ENCODE measurements at regions not wholly inside any gene's neighbourhood (a gene's known extent, or its start where the extent isn't known, plus 50 kb on each side); places are given as distances from the start of the nearest gene placed in this dataset.

GRCh38 chr5:87770016-87770570 is 357.4 kb upstream of the CCNH start:
- POLR2A ChIA-PET = no interaction called here
- ATAC-seq (replicated peaks in 1 of 4) (no peak), DNase-seq (no peak)
- no peak overlapping the region for H3K27ac Mint-ChIP-seq
- Histone ChIP-seq H3K36me3 (ENCODE audit: control insufficient read depth in 2 of 2, extremely low read depth in 1 of 2, insufficient read depth in 1 of 2, low read length in 1 of 2) (no peaks in the 10 kb centered on the region), H3K27me3 (replicated peaks in 1 of 2; ENCODE audit: control insufficient read depth in 2 of 2, extremely low read depth in 1 of 2, insufficient read depth in 2 of 2, low read length in 1 of 2) (peaks cover 0 to 6% of the 10 kb centered on the region in 2 experiments), H3K27ac (ENCODE audit: low read length) (no peak overlapping the region), H3K4me3 (ENCODE audit: control insufficient read depth in 1 of 2, extremely low read depth in 1 of 2, low read length in 1 of 2) (no peak overlapping the region), H3K9me3 (no peaks in the 10 kb centered on the region), H3K4me1 (ENCODE audit: control insufficient read depth in 1 of 2, extremely low read depth in 1 of 2, insufficient read depth in 2 of 2, low read length in 2 of 2) (no peaks in the 10 kb centered on the region)
- CTCF ChIA-PET = interaction anchor here (0.6 to 1.3 kb wide), 7 partner anchors 11 to 923 kb away, joined by 3 to 4 read pairs (median 4); no protein-coding TSS in a partner anchor
- H3K36me3 Mint-ChIP-seq = no peaks in the 10 kb centered on the region
- 60% methylated on average over 1 of the region's 8 CpGs for WGBS (ENCODE audit: insufficient coverage)
- H3K9me3 Mint-ChIP-seq = no peaks in the 10 kb centered on the region
- H3K4me3 Mint-ChIP-seq = no peak overlapping the region
- peaks cover 21 to 36% of the 10 kb centered on the region in 2 donors for H3K27me3 Mint-ChIP-seq
- H3K4me1 Mint-ChIP-seq = no peaks in the 10 kb centered on the region

- H3K4me1 Mint-ChIP-seq = no peaks in the 10 kb centered on the region
- H3K27ac ChIP-seq (ENCODE audit: low read length) = no peak overlapping the region
- H3K36me3 ChIP-seq (ENCODE audit: control insufficient read depth in 2 of 2, extremely low read depth in 1 of 2, insufficient read depth in 1 of 2, low read length in 1 of 2) = no peaks in the 10 kb centered on the region
- no peaks in the 10 kb centered on the region for H3K9me3 Mint-ChIP-seq
- ChIA-PET CTCF (interaction anchor here (0.6 to 1.3 kb wide), 5 partner anchors 10 to 924 kb away, joined by 3 to 4 read pairs (median 4); no protein-coding TSS in a partner anchor), POLR2A (no interaction called here)
- no peak overlapping the region for H3K27ac Mint-ChIP-seq
- H3K27me3 Mint-ChIP-seq = peaks cover 19 to 31% of the 10 kb centered on the region in 2 donors
- H3K4me1 ChIP-seq (ENCODE audit: control insufficient read depth in 1 of 2, extremely low read depth in 1 of 2, insufficient read depth in 2 of 2, low read length in 2 of 2) = no peaks in the 10 kb centered on the region
- H3K4me3 Mint-ChIP-seq = no peak overlapping the region
- H3K27me3 ChIP-seq (replicated peaks in 1 of 2; ENCODE audit: control insufficient read depth in 2 of 2, extremely low read depth in 1 of 2, insufficient read depth in 2 of 2, low read length in 1 of 2) = peaks cover 0 to 6% of the 10 kb centered on the region in 2 experiments
- H3K9me3 ChIP-seq = no peaks in the 10 kb centered on the region
- no peak for DNase-seq
- WGBS (ENCODE audit: insufficient coverage) = no CpG with 5 or more reads among the region's 2 CpGs
- H3K4me3 ChIP-seq (ENCODE audit: control insufficient read depth in 1 of 2, extremely low read depth in 1 of 2, low read length in 1 of 2) = no peak overlapping the region
- H3K36me3 Mint-ChIP-seq = no peaks in the 10 kb centered on the region
- no peak for ATAC-seq (replicated peaks in 1 of 4)
Observed at GRCh38 chr5:87769157-87769556, 356.4 kb upstream of the CCNH start.

- CTCF ChIA-PET = interaction anchor here in 1 of 2 donors (0.6 to 0.7 kb wide), 2 partner anchors 1730 to 1800 kb away, joined by 4 to 8 read pairs; no protein-coding TSS in a partner anchor
- ATAC-seq (replicated peaks in 1 of 4) (no peak), DNase-seq (no peak)
- no peak overlapping the region for H3K4me3 Mint-ChIP-seq
- peaks cover 0 to 6% of the 10 kb centered on the region in 2 experiments for H3K27me3 ChIP-seq (replicated peaks in 1 of 2; ENCODE audit: control insufficient read depth in 2 of 2, extremely low read depth in 1 of 2, insufficient read depth in 2 of 2, low read length in 1 of 2)
- no peaks in the 10 kb centered on the region for H3K9me3 ChIP-seq
- H3K4me1 ChIP-seq (ENCODE audit: control insufficient read depth in 1 of 2, extremely low read depth in 1 of 2, insufficient read depth in 2 of 2, low read length in 2 of 2) = no peaks in the 10 kb centered on the region
- WGBS (ENCODE audit: insufficient coverage) = no CpG with 5 or more reads among the region's 2 CpGs
- H3K36me3 Mint-ChIP-seq = no peaks in the 10 kb centered on the region
- H3K27ac Mint-ChIP-seq = no peak overlapping the region
- H3K4me1 Mint-ChIP-seq = no peaks in the 10 kb centered on the region
- peaks cover 16 to 23% of the 10 kb centered on the region in 2 donors for H3K27me3 Mint-ChIP-seq
- POLR2A ChIA-PET = interaction anchor here in 1 of 2 donors (0.6 kb wide), 1 partner anchor 155 kb away, joined by 3 read pairs; no protein-coding TSS in a partner anchor
- H3K27ac ChIP-seq (ENCODE audit: low read length) = no peak overlapping the region
- H3K4me3 ChIP-seq (ENCODE audit: control insufficient read depth in 1 of 2, extremely low read depth in 1 of 2, low read length in 1 of 2) = no peak overlapping the region
- no peaks in the 10 kb centered on the region for H3K36me3 ChIP-seq (ENCODE audit: control insufficient read depth in 2 of 2, extremely low read depth in 1 of 2, insufficient read depth in 1 of 2, low read length in 1 of 2)
- no peaks in the 10 kb centered on the region for H3K9me3 Mint-ChIP-seq
Observed at GRCh38 chr5:87768190-87768589, 355.5 kb upstream of the CCNH start.

GRCh38 chr5:87765009-87765408 is 352.3 kb upstream of the CCNH start:
- H3K27me3 ChIP-seq (replicated peaks in 1 of 2; ENCODE audit: control insufficient read depth in 2 of 2, extremely low read depth in 1 of 2, insufficient read depth in 2 of 2, low read length in 1 of 2) = peaks cover 0 to under 1% of the 10 kb centered on the region in 2 experiments
- peaks cover 12 to 18% of the 10 kb centered on the region in 2 donors for H3K27me3 Mint-ChIP-seq
- no peaks in the 10 kb centered on the region for H3K9me3 ChIP-seq
- no peak overlapping the region for H3K27ac Mint-ChIP-seq
- WGBS (ENCODE audit: insufficient coverage) = 83% methylated on average over 1 of the region's 5 CpGs
- CTCF ChIA-PET = interaction anchor here in 1 of 2 donors (1.6 kb wide), 1 partner anchor 16 kb away, joined by 6 read pairs; no protein-coding TSS in a partner anchor
- no peak for ATAC-seq (replicated peaks in 1 of 4)
- no peaks in the 10 kb centered on the region for H3K9me3 Mint-ChIP-seq
- H3K4me3 Mint-ChIP-seq = no peak overlapping the region
- H3K36me3 ChIP-seq (ENCODE audit: control insufficient read depth in 2 of 2, extremely low read depth in 1 of 2, insufficient read depth in 1 of 2, low read length in 1 of 2) = no peaks in the 10 kb centered on the region
- POLR2A ChIA-PET = interaction anchor here in 1 of 2 donors (0.5 kb wide), 1 partner anchor 23 kb away, joined by 4 read pairs; no protein-coding TSS in a partner anchor
- H3K4me3 ChIP-seq (ENCODE audit: control insufficient read depth in 1 of 2, extremely low read depth in 1 of 2, low read length in 1 of 2) = no peak overlapping the region
- no peaks in the 10 kb centered on the region for H3K4me1 Mint-ChIP-seq
- no peaks in the 10 kb centered on the region for H3K4me1 ChIP-seq (ENCODE audit: control insufficient read depth in 1 of 2, extremely low read depth in 1 of 2, insufficient read depth in 2 of 2, low read length in 2 of 2)
- no peak for DNase-seq
- no peaks in the 10 kb centered on the region for H3K36me3 Mint-ChIP-seq
- no peak overlapping the region for H3K27ac ChIP-seq (ENCODE audit: low read length)

- Histone ChIP-seq H3K4me1 (ENCODE audit: control insufficient read depth in 1 of 2, extremely low read depth in 1 of 2, insufficient read depth in 2 of 2, low read length in 2 of 2) (no peaks in the 10 kb centered on the region), H3K27ac (ENCODE audit: low read length) (no peak overlapping the region), H3K27me3 (replicated peaks in 1 of 2; ENCODE audit: control insufficient read depth in 2 of 2, extremely low read depth in 1 of 2, insufficient read depth in 2 of 2, low read length in 1 of 2) (no peaks in the 10 kb centered on the region), H3K36me3 (ENCODE audit: control insufficient read depth in 2 of 2, extremely low read depth in 1 of 2, insufficient read depth in 1 of 2, low read length in 1 of 2) (no peaks in the 10 kb centered on the region), H3K4me3 (ENCODE audit: control insufficient read depth in 1 of 2, extremely low read depth in 1 of 2, low read length in 1 of 2) (no peak overlapping the region), H3K9me3 (no peaks in the 10 kb centered on the region)
- ChIA-PET POLR2A (no interaction called here), CTCF (no interaction called here)
- Mint-ChIP-seq H3K4me1 (no peaks in the 10 kb centered on the region), H3K27ac (no peak overlapping the region), H3K36me3 (no peaks in the 10 kb centered on the region), H3K9me3 (no peaks in the 10 kb centered on the region), H3K4me3 (no peak overlapping the region), H3K27me3 (peaks cover 5 to 14% of the 10 kb centered on the region in 2 donors)
- ATAC-seq (replicated peaks in 1 of 4) (no peak), DNase-seq (no peak)
- 45% methylated on average over 1 of the region's 1 CpG for WGBS (ENCODE audit: insufficient coverage)
Observed at GRCh38 chr5:87762631-87763030, 349.9 kb upstream of the CCNH start.

GRCh38 chr5:87756951-87757350 is 344.2 kb upstream of the CCNH start:
- H3K4me1 Mint-ChIP-seq = no peaks in the 10 kb centered on the region
- H3K4me3 ChIP-seq (ENCODE audit: control insufficient read depth in 1 of 2, extremely low read depth in 1 of 2, low read length in 1 of 2) = no peak overlapping the region
- H3K9me3 Mint-ChIP-seq = no peaks in the 10 kb centered on the region
- no peak overlapping the region for H3K4me3 Mint-ChIP-seq
- ChIA-PET CTCF (no interaction called here), POLR2A (no interaction called here)
- no peak for DNase-seq
- H3K36me3 ChIP-seq (ENCODE audit: control insufficient read depth in 2 of 2, extremely low read depth in 1 of 2, insufficient read depth in 1 of 2, low read length in 1 of 2) = no peaks in the 10 kb centered on the region
- H3K27ac Mint-ChIP-seq = no peak overlapping the region
- no peaks in the 10 kb centered on the region for H3K9me3 ChIP-seq
- no CpG with 5 or more reads among the region's 1 CpG for WGBS (ENCODE audit: insufficient coverage)
- H3K27ac ChIP-seq (ENCODE audit: low read length) = no peak overlapping the region
- no peak for ATAC-seq (replicated peaks in 1 of 4)
- no peaks in the 10 kb centered on the region for H3K27me3 ChIP-seq (replicated peaks in 1 of 2; ENCODE audit: control insufficient read depth in 2 of 2, extremely low read depth in 1 of 2, insufficient read depth in 2 of 2, low read length in 1 of 2)
- H3K4me1 ChIP-seq (ENCODE audit: control insufficient read depth in 1 of 2, extremely low read depth in 1 of 2, insufficient read depth in 2 of 2, low read length in 2 of 2) = no peaks in the 10 kb centered on the region
- H3K27me3 Mint-ChIP-seq = peaks cover 9 to 10% of the 10 kb centered on the region in 2 donors
- no peaks in the 10 kb centered on the region for H3K36me3 Mint-ChIP-seq
